SK-N-SH (cell line): ENCODE measurements at regions not wholly inside any gene's neighbourhood (a gene's known extent, or its start where the extent isn't known, plus 50 kb on each side); places are given as distances from the start of the nearest gene placed in this dataset.
A peak's percentile ranks its signal among the peaks of the same experiment; 100 is the strongest.

Experiments
- CTCF ChIA-PET: fragments of 300-600, 350-600 bp; formaldehyde crosslinking; extraction: SDS; loops from one replicate; lab custom pipeline; 2021; lab: Yijun Ruan, JAX
- POLR2A ChIA-PET: fragments of 350-600 bp; sonication (Branson Sonifier 250); formaldehyde crosslinking; extraction: SDS; loops from one replicate; lab custom pipeline; 2020; ENCODE audit warnings: antibody characterized with exemption, inconsistent platforms; lab: Yijun Ruan, JAX
- DNase-seq: peaks from one replicate; pipeline ENCODE4 v3.0.0; 2012
- H2AFZ ChIP-seq: fragments of 200-600 bp; sonication (generic); 2 replicates; pipeline ENCODE4 v1.8.1; 2016; ENCODE audit warnings: antibody characterized with exemption, mild to moderate bottlenecking, low read depth
- H3F3A ChIP-seq: fragments of 200-600 bp; sonication (generic); replicated peaks from 2 replicates; pipeline ENCODE3; 2016; ENCODE audit warnings: antibody characterized with exemption, mild to moderate bottlenecking; ENCODE audit not compliant: insufficient read depth
- H3K27ac ChIP-seq, 2 experiments: fragments of 200-500 bp in 1 of 2; fragments of 200-600 bp in 1 of 2; sonication (Bioruptor generic) in 1 of 2; sonication (generic), shearing (Covaris generic) in 1 of 2; 2 replicates each; pipeline versions ENCODE4 v1.5.1 to v1.6.1; 2014 to 2016; ENCODE audit warnings: low read depth in 2 of 2, inconsistent platforms in 1 of 2, low read length in 1 of 2, mild to moderate bottlenecking in 1 of 2, mixed read lengths in 1 of 2
- H3K27me3 ChIP-seq: fragments of 200-600 bp; sonication (generic), shearing (Covaris generic); 2 replicates; pipeline ENCODE4 v1.6.1; 2016; ENCODE audit warnings: mixed run types; ENCODE audit not compliant: insufficient read depth
- H3K36me3 ChIP-seq, 2 experiments: fragments of 200-500 bp in 1 of 2; fragments of 200-600 bp in 1 of 2; sonication (Bioruptor generic) in 1 of 2; sonication (generic) in 1 of 2; replicated peaks in 1 of 2; 2 replicates each; pipeline versions ENCODE3 to v1.5.1; 2014 to 2016; ENCODE audit warnings: low read length in 1 of 2, mild to moderate bottlenecking in 1 of 2; ENCODE audit not compliant: insufficient read depth in 2 of 2, control insufficient read depth in 1 of 2
- H3K4me1 ChIP-seq, 2 experiments: fragments of 200-500 bp in 1 of 2; fragments of 200-600 bp in 1 of 2; sonication (Bioruptor generic) in 1 of 2; sonication (generic), shearing (Covaris generic) in 1 of 2; 2 replicates each; pipeline versions ENCODE4 v1.5.1 to v1.6.1; 2014 to 2016; ENCODE audit warnings: low read depth in 1 of 2, low read length in 1 of 2, mixed run types in 1 of 2; ENCODE audit not compliant: insufficient read depth in 2 of 2, control insufficient read depth in 1 of 2
- H3K4me2 ChIP-seq: fragments of 200-600 bp; sonication (generic), shearing (Covaris generic); 2 replicates; pipeline ENCODE4 v1.6.1; 2017; ENCODE audit warnings: mixed run types
- H3K4me3 ChIP-seq, 2 experiments: fragments of 200-500 bp in 1 of 2; fragments of 200-600 bp in 1 of 2; sonication (Bioruptor generic) in 1 of 2; sonication (generic), shearing (Covaris generic) in 1 of 2; 2 replicates each; pipeline versions ENCODE4 v1.5.1 to v1.8.1; 2014 to 2016; ENCODE audit warnings: low read depth in 2 of 2, inconsistent platforms in 1 of 2, low read length in 1 of 2, mild to moderate bottlenecking in 1 of 2, mixed read lengths in 1 of 2, moderate library complexity in 1 of 2
- H3K79me2 ChIP-seq: fragments of 200-600 bp; sonication (generic); 2 replicates; pipeline ENCODE4 v1.8.1; 2017; ENCODE audit warnings: mild to moderate bottlenecking; ENCODE audit not compliant: insufficient read depth
- H3K9ac ChIP-seq: fragments of 200-600 bp; sonication (generic); 2 replicates; pipeline ENCODE4 v1.6.1; 2017; ENCODE audit warnings: mixed run types
- H3K9me2 ChIP-seq: fragments of 200-600 bp; sonication (generic); 2 replicates; pipeline ENCODE4 v1.6.1; 2017; ENCODE audit warnings: mixed run types
- H3K9me3 ChIP-seq: fragments of 200-600 bp; sonication (generic); 2 replicates; pipeline ENCODE4 v1.6.1; 2017; ENCODE audit warnings: mixed run types, mild to moderate bottlenecking, moderate library complexity
- H4K20me1 ChIP-seq: fragments of 200-600 bp; sonication (generic); 2 replicates; pipeline ENCODE4 v1.6.1; 2017; ENCODE audit warnings: mild to moderate bottlenecking, mixed run types; ENCODE audit not compliant: insufficient read depth
- CHD2 ChIP-seq: fragments of 150-350 bp; IDR thresholded peaks from 2 replicates; pipeline ENCODE4 v1.6.1; 2018; ENCODE audit warnings: low read length; ENCODE audit not compliant: partially characterized antibody
- CTCF ChIP-seq: fragments of 200-600 bp; sonication (generic); IDR thresholded peaks from 2 replicates; pipeline ENCODE4 v1.6.1; 2017; ENCODE audit warnings: antibody characterized with exemption, mild to moderate bottlenecking, moderate library complexity
- EP300 ChIP-seq, 2 experiments: IDR thresholded peaks; 2 replicates each; pipeline versions ENCODE4 v1.4.0 to v1.6.1; 2012; ENCODE audit warnings: borderline replicate concordance in 1 of 2, low read depth in 1 of 2, low read length in 1 of 2
- FOSL2 ChIP-seq: IDR thresholded peaks from 2 replicates; pipeline ENCODE4 v1.4.0; 2012; ENCODE audit warnings: low read depth, mild to moderate bottlenecking, moderate library complexity, borderline replicate concordance
- FOXJ3 ChIP-seq: sonication (generic); formaldehyde crosslinking; IDR thresholded peaks from 2 replicates; pipeline ENCODE4 v1.5.1; 2020; ENCODE audit warnings: mild to moderate bottlenecking, missing genetic modification reagents
- FOXM1 ChIP-seq: IDR thresholded peaks from 2 replicates; pipeline ENCODE4 v1.4.0; 2012; ENCODE audit warnings: low read depth, mild to moderate bottlenecking
- JUND ChIP-seq: IDR thresholded peaks from 2 replicates; pipeline ENCODE4 v1.4.0; 2012
- MEF2A ChIP-seq: IDR thresholded peaks from 2 replicates; pipeline ENCODE4 v1.4.0; 2012; ENCODE audit warnings: low read depth, borderline replicate concordance
- NFIC ChIP-seq: IDR thresholded peaks from 2 replicates; pipeline ENCODE4 v1.4.0; 2012; ENCODE audit warnings: borderline replicate concordance
- POLR2AphosphoS5 ChIP-seq: IDR thresholded peaks from 2 replicates; pipeline ENCODE4 v1.6.1; 2012; ENCODE audit warnings: low read depth, low read length
- RCOR1 ChIP-seq: fragments of 150-350 bp; IDR thresholded peaks from 2 replicates; pipeline ENCODE4 v1.6.1; 2017; ENCODE audit warnings: antibody characterized with exemption, low read length
- REST ChIP-seq: IDR thresholded peaks from 2 replicates; pipeline ENCODE4 v1.6.1; 2012; ENCODE audit warnings: mild to moderate bottlenecking, low read depth, low read length, moderate library complexity
- RFX5 ChIP-seq: IDR thresholded peaks from 2 replicates; pipeline ENCODE4 v1.6.1; 2012; ENCODE audit warnings: mild to moderate bottlenecking, improper control_type of control experiment, low read length
- SMC3 ChIP-seq: IDR thresholded peaks from 2 replicates; pipeline ENCODE4 v1.6.1; 2012; ENCODE audit warnings: low read depth, low read length, improper control_type of control experiment
- TAF1 ChIP-seq: IDR thresholded peaks from 2 replicates; pipeline ENCODE4 v1.6.1; 2012; ENCODE audit warnings: low read depth, mild to moderate bottlenecking, low read length, moderate library complexity, borderline replicate concordance
- TCF12 ChIP-seq: IDR thresholded peaks from 2 replicates; pipeline ENCODE4 v1.4.0; 2012
- USF2 ChIP-seq: fragments of 150-350 bp; IDR thresholded peaks from 2 replicates; pipeline ENCODE4 v1.6.1; 2017; ENCODE audit warnings: antibody characterized with exemption, low read length, low read depth, borderline replicate concordance
- ZBTB33 ChIP-seq: IDR thresholded peaks from 2 replicates; pipeline ENCODE4 v1.4.0; 2012; ENCODE audit warnings: low read depth, borderline replicate concordance
- WGBS: methylation state at CpG from one replicate; pipeline ENCODE4 v1.1.6; 2017; ENCODE audit warnings: low lambda C conversion rate; 5-methylcytosine and 5-hydroxymethylcytosine counted together

- H3K4me3 ChIP-seq, result no peak overlapping the region
- H4K20me1 ChIP-seq, result no peaks in the 10 kb centered on the region
- H3K9me2 ChIP-seq, result no peaks in the 10 kb centered on the region
- H3K36me3 ChIP-seq, result no peaks in the 10 kb centered on the region
- 70% methylated on average over 3 of the region's 3 CpGs for WGBS
- peaks cover 32% of the 10 kb centered on the region for H3F3A ChIP-seq
- no peak for TF ChIP-seq RCOR1
- H2AFZ ChIP-seq, result no peak overlapping the region
- H3K9ac ChIP-seq, result no peak overlapping the region
- POLR2A ChIA-PET, result no interaction called here
- CTCF ChIA-PET, result no interaction called here
- no peaks in the 10 kb centered on the region for H3K27me3 ChIP-seq
- peaks cover 10 to 13% of the 10 kb centered on the region in 2 experiments; a peak in 3 of 4 replicates for H3K4me1 ChIP-seq
- H3K9me3 ChIP-seq, result no peaks in the 10 kb centered on the region; the same call in 1 of the 2 replicates
- peaks cover 29% of the 10 kb centered on the region; the same call in 1 of the 2 replicates for H3K79me2 ChIP-seq
- H3K4me2 ChIP-seq, result peak overlapping the region; percentile 18; the same call in 1 of the 2 replicates
- DNase-seq, result no peak
- H3K27ac ChIP-seq, result peak overlapping the region; percentile 61 to 62
These were observed 466.0 kb upstream of the RGS6 start for GRCh38 chr14:71466251-71466650.

GRCh38 chr14:71466946-71467345 lies 465.3 kb upstream of the RGS6 start:
- ChIA-PET POLR2A (no interaction called here), CTCF (no interaction called here)
- 29% methylated on average over 4 of the region's 4 CpGs for WGBS
- no peaks in the 10 kb centered on the region for H3K27me3 ChIP-seq
- H3K4me3 ChIP-seq, result no peak overlapping the region
- H3F3A ChIP-seq, result peaks cover 32% of the 10 kb centered on the region
- no peak overlapping the region for H2AFZ ChIP-seq
- H3K4me1 ChIP-seq, result peaks cover 16 to 17% of the 10 kb centered on the region in 2 experiments; a peak in 3 of 4 replicates
- no peaks in the 10 kb centered on the region for H3K36me3 ChIP-seq
- no peaks in the 10 kb centered on the region; the same call in 1 of the 2 replicates for H3K9me3 ChIP-seq
- no peaks in the 10 kb centered on the region for H4K20me1 ChIP-seq
- peak overlapping the region; percentile 61 to 73; a peak in 3 of 4 replicates for H3K27ac ChIP-seq
- DNase-seq, result no peak
- peaks cover 36% of the 10 kb centered on the region; the same call in 1 of the 2 replicates for H3K79me2 ChIP-seq
- H3K9ac ChIP-seq, result no peak overlapping the region; the same call in 1 of the 2 replicates
- H3K9me2 ChIP-seq, result no peaks in the 10 kb centered on the region
- H3K4me2 ChIP-seq, result peak overlapping the region; percentile 18; the same call in 1 of the 2 replicates
- TF ChIP-seq NFIC (0 out of 2 replicates have a peak, but pooled peaks have one; percentile 7), USF2 (no peak), FOXJ3 (CRISPR knock-in tag) (no peak), CHD2 (no peak), EP300 (IDR thresholded peaks at IDR 0.05; ENCODE audit: borderline replicate concordance in 1 of 2, low read depth in 1 of 2, low read length in 1 of 2) (peak; percentile 15 to 17; a peak in 1 of 4 replicates), FOSL2 (no peak), POLR2AphosphoS5 (no peak), CTCF (no peak), REST (no peak), RCOR1 (no peak), MEF2A (no peak), SMC3 (no peak), TCF12 (no peak; the same call in 1 of the 2 replicates), JUND (no peak), ZBTB33 (no peak), TAF1 (no peak), FOXM1 (no peak), RFX5 (no peak)
